GM23248 (cell line): ENCODE measurements at regions not wholly inside any gene's neighbourhood (a gene's known extent, or its start where the extent isn't known, plus 50 kb on each side); places are given as distances from the start of the nearest gene placed in this dataset.

Experiments used
- EZH2 ChIP-seq: fragments of 200-600 bp; sonication (generic); IDR thresholded peaks from 2 replicates; pipeline ENCODE4 v1.6.1; 2018; ENCODE audit warnings: antibody characterized with exemption, mild to moderate bottlenecking; ENCODE audit not compliant: insufficient read depth, poor library complexity, severe bottlenecking
- EZH2phosphoT487 ChIP-seq: fragments of 200-600 bp; sonication (generic); IDR thresholded peaks from 2 replicates; pipeline ENCODE4 v1.6.1; 2018; ENCODE audit warnings: antibody characterized with exemption, moderate library complexity, mild to moderate bottlenecking, low read depth; ENCODE audit not compliant: insufficient read depth

- TF ChIP-seq EZH2 (no peak), EZH2phosphoT487 (no peak)
These were observed 1867.9 kb upstream of the NUDT12 start for GRCh38 chr5:105430516-105430915.
